Stimulated activated CD8-positive, alpha-beta memory T cell treated with anti-CD3 and anti-CD28 coated beads, Interleukin-15, amount 100 ng/mL, for 1 hour (primary cell): ENCODE measurements at regions not wholly inside any gene's neighbourhood (a gene's known extent, or its start where the extent isn't known, plus 50 kb on each side); places are given as distances from the start of the nearest gene placed in this dataset.
"Not testable (repeated sequence)": the region's sequence is repeated elsewhere in the genome, so short reads cannot be mapped to it uniquely, and the experiment has no call there.

Source experiments
- DNase-seq: peaks from one replicate; pipeline ENCODE4 v3.0.0-alpha.2; 2020; ENCODE audit warnings: low read depth

DNA sequence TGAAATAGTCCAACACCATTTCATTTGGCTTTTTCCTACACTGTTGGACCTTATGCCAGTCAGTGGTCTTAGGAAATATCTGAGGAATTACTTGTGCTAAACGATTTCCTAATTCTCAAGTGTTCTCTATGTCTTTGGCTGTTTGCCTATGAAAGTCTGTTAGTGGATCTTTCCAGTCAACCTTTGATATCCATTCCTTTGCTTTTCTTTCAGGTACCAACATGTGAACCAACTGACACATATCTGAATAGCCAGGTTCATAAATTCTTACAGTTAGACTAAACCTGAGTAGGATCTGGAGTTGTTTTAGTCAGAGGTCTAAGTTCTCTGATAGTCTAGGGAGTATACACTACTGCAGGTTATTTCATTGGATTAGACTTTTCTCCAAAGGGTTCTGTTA, 343.5 kb upstream of the LRRC3B start:
- no peak for DNase-seq

DNA sequence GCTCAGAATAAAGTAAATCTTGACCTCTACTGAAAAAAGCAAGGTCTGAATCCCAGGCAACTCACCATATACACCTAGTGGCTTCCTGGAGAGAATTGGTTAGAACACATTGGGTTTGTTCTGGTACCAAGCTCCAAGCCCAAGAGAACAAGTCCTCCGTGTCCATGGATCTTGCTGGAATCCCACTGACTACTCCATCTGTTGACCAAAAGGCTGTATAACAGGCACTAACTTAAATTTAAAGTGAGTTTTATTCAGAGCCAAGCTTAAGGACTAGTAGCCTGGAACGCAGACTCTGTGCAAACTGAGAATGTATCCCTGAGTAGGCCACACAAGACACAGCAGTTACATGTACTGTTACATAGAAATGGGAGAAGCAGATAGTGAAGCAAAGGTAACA, 342.1 kb upstream of the LRRC3B start:
- no peak for DNase-seq

DNA sequence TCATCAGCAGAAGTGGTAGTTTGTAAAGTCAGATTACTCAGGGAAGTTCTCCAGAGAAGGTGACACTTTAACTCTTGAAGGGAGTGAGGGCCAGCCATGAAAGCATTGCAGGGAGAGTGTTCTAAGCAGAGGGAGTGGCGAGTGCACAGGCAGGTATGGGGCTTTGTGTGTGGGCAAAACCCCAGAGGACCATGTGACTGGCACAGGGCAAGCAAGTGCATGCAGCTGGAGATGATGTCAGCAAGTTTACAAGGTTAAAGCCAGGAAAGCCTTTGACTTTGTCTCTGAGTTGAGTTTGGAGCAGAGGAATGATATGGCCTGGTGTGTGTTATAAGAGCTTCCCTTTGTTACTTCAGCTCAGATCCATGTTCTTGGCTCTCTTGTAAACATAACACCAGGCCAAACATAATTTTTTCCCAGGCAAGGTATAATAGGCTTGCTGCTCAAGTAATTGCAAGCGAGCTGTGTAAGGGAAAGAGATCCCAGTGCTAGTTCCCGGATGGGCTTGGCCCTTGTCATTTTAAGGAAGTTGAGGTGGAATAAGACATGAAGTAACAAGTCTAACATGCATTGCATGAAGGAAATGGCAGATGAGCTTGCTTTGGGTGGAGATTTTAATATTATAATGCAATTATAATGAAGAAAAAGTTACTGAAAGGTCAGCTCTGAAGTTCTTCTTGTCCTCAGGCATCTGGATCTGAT, 341.1 kb upstream of the LRRC3B start:
- no peak for DNase-seq

DNA sequence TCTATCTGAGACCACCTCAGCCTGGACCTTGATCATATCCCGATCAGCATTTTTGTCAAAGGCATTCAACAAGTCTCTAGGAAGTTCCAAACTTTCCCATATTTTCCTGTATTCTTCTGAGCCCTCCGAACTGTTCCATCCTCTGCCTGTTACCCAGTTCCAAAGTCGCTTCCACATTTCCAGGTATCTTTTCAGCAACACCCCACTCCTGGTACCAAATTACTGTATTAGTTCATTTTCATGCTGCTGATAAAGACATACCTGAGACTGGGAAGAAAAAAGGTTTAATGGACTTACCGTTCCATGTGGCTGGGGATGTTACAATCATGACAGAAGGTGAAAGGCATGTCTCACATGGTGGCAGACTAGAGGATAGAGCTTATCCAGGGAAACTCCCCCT, 338.1 kb upstream of the LRRC3B start:
- DNase-seq, result not testable (repeated sequence)

DNA sequence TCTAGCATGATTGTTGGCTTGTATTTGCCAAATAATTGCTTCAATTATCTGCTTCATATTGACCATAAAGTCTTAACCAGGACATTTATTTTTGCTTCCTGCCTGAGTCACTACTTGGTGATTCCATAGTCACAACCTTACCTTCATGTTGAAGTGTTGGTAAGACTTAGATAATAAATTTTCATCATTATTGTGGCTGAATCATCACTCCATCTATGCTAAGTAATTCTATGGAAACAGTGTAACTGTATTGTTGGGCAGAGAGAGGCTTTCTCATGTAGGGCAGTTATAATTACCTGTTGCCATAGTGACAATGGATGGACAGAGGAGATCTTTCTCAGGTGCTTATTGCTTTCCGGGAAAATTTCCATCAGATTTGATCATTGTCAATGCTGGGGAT, 330.7 kb upstream of the LRRC3B start:
- DNase-seq, result no peak

DNA sequence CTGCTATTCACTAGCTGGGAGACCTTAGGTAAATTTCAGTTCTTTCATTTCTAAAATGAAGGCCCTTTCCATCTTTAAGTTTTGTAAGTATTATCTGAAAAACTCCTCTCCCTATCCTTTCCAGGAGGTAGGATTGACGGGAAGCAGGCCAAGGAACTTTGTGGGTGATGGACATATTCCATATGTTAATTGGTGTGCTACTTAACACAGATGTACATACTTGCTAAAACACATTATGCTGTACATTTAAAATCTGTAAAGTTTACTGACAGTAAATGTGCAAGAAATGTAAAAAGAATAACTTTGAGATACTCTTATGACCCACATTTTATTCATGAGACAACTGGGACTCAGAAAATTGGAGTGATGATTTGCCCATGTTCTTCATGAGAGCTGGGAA, 329.8 kb upstream of the LRRC3B start:
- DNase-seq, result no peak

DNA sequence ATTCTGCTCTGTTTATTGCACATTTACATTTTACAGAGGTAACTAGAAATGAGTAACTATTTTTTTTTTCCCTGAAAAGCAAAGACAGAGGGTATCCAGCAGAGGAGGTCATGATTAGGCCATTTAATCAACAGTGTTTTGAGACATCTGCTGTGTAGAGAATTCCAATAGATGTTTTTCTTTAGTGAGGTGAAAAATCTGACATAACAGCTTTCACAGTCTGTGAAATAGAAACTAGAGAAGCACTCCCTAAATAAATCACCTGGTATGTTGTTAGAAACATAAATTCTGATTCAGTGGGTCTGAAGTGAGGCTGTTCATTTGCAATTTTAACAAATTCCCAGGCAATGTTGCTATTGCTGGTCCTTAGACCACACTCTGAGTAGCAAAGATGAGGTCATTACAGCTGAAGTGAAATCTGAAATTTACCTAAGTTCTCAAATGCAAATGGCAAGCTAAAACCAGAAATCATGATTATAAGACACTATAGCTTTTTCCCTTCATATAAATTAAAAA, 329.2 kb upstream of the LRRC3B start:
- DNase-seq, result no peak

DNA sequence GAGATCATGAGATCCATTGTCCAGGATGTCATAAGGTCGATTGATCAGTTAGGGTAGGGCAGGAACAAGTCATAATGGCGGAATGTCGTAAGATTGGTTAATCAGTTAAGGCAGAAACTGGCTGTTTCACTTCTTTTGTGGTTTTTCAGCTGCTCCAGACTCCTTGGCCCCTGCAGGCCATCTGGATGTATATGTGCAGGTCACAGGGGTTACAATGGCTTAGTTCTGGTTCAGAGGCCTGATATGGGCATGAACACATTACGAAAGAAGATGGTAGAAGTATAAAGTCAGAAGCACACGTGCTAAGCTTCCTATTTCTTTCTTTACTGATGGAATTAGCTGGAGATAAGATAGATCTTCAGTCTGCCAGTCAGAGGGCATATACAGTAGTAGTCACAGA, 315.4 kb upstream of the LRRC3B start:
- no peak for DNase-seq

DNA sequence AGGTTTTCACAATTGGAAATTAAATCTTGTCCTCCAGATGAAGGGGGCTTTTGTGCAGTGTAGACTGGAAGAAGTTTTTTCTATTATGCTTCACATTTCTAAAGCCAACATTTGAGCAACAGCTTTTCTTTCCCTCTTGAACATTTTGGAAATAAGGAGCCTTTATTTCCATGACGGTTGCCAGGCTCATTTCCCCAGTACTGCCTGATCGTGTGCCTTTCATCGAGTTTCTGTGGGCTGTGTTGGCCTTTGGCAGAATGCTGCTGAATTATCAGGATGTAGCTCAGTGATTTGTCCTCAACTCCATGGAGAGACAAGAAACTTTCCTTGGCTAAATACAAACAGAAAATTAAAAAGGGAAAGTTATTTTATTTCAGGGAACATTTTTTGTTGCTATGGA, 314.8 kb upstream of the LRRC3B start:
- DNase-seq, result no peak

DNA sequence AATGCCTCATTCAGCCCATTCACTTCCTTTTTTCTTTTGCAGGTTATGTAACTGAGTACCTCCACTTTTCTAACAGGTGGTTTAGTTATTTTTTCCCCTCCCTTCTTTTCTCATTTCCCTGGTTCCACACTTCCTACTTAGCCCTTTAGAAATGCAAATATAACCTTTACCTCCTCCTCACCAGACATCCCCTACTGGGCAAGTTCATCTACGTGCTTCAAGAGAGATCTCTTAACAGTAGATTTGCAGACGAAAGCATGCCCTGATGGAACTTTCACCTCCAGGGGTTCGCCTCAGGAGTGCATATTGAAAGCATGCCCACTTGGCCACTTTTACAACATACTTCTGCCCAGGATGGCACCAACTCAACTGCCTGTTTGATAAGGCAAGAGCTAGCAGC, 314.1 kb upstream of the LRRC3B start:
- DNase-seq, result no peak

DNA sequence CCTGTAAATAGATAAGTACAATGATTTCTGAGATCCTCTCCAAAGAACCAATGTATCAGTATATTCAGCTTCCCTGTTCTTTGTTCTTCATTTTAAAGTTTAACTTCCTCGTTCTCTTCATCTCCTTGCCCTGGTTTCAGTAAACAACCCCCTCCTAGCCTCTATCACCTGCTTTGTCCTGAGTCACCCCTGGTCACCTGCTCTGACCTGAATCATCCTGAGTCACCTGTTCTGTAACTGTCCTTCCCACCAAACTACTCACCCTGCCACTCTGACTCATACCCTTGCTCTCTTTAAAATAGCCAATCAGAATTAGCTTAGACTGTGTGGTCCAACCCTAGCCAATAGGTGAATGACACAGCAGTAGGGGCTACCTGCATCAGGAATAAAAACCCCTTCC, 313.0 kb upstream of the LRRC3B start:
- not testable (repeated sequence) for DNase-seq

DNA sequence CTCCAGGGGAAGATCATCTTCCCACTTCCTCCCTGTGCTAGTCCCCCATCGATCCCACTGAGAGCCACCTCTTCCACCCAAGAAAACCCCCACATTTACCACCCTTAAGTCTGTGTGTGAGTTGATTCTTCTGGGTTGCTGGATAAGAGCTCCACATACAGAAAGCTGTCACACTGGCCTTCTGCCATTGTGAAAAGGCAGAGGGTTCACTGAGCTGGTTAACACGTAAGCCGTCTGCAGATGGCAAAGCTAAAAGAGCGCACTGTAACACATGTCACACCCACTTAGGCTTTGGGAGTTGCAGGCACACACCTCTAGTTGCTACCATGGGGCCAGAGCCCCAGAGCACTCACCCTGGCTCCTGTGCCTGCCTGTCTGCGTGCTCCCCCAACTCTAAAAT, 309.8 kb upstream of the LRRC3B start:
- no peak for DNase-seq

DNA sequence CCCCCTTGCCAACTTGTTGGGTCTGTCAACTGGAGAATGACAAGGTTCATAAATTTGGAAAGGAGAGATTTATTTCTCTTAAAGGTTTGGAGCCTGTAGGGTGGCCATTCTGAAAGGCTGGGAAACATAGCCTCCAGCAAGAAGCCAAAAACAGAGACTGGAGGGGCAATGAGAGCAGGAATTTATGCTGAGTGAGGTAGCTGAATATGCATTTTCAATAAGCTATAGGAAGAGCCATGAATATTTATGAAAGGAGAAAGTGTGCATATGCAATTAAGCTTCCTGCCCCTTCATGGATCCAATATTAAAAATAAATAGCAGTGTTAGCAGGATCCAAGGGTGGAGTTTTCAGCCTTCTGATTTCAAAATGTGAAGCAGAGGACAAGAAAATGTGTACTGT, 306.1 kb upstream of the LRRC3B start:
- no peak for DNase-seq

DNA sequence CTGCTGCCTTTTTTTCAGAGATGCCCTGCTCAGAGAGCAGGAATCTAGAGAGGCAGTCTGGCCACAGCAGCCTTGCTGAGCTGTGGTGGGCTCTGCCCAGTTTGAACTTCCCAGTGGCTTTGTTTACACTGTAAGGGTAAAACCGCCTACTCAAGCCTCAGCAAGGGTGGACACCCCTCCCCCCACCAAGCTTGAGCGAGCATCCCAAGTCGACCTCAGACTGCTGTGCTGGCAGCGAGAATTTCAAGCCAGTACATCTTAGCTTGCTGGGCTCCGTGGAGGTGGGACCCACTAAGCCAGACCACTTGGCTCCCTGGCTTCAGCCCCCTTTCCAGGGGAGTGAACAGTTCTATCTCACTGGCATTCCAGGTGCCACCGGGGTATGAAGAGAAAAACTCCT, 298.8 kb upstream of the LRRC3B start:
- DNase-seq, result not testable (repeated sequence)

DNA sequence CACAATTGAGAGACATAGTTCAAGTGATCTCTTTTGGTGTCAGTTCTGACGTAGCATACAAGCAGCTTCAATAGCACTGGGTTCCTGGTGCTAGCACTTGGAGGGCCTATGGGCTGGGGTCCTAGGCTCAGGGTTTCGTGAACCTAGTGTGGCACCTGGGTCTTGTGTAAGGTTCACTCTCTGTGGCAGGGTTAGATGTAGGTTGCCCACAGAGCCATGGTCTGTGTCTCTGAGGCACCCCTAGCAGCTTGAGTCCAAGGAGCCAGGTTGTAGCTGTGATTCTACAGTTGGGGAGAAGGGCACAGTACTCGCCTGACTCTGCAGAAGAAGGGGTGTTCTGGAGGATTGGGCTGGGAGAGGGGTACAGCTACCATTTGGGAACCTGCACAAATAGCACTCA, 282.6 kb upstream of the LRRC3B start:
- no peak for DNase-seq

DNA sequence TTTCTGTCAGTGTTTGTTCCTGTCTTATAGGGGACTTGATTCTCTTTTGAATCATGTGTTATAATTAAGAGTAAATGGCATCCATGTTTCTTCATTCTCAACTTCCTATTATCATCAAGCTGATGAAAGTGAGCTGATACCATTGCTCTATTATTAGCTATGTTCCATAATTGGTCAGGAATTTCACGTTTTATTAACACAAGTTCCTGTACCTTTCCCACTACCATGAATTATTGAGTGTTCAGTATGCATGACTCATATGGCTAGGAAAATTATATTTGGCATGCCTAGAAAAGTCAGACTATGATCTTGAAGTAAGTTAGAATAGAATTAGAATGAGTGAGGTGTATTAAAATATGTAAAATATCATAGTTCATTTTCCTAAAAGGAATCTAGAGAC, 278.9 kb upstream of the LRRC3B start:
- no peak for DNase-seq

DNA sequence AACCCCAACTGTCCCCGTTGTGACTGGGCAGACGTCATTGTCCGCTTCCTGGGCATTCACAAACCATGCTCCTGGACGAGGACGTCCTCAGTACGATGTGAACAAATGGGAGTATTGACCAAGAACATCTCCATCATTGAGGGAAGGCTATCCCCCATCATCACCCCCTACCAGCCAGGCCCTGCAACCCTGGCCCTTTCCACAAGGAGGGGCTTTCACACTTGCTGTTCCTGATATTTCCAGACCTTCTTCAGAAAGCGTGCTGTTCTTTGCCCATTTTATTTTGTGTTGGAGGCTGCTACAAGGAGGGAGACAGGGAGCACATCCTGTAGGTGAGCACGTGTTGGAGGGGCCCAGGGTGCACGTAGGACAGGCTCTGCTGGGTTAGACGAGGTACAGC, 277.0 kb upstream of the LRRC3B start:
- no peak for DNase-seq

DNA sequence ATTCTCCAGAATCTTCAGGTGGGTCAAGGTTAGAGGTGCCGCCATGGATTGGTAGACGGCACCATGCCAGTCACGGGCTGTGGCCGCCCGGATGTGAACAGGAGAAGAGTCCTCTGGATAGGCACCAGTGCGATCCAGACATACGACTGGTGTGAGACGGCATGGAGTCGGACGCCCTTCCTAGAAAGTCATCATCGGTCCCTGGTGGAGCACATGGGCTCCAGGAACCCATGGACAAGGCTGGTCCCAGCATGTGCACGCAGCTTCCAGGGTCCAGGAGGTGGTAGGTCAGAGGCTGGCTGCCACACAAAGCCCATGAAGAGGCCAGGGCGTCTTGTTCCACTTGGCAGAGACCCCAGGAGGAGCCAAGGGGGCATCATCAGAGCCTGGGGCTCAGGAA, 276.1 kb upstream of the LRRC3B start:
- DNase-seq, result no peak

DNA sequence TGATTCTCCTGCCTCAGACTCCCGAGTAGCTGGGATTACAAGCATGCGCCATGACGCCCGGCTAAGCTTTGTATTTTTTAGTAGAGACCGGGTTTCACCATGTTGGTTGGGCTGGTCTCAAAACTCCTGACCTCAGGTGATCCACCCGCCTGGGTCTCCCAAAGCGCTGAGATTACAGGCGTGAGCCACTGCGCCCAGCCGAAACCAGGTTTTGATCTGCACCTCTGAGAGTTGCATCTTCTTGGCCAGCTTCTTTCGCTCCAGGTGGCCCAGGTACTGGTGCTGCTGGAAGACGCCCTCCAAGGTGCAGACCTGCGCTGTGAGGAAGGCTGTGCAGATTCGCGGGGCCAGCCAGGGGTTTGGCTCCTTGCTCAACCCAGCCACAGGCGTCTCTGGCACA, 275.4 kb upstream of the LRRC3B start:
- DNase-seq, result no peak

DNA sequence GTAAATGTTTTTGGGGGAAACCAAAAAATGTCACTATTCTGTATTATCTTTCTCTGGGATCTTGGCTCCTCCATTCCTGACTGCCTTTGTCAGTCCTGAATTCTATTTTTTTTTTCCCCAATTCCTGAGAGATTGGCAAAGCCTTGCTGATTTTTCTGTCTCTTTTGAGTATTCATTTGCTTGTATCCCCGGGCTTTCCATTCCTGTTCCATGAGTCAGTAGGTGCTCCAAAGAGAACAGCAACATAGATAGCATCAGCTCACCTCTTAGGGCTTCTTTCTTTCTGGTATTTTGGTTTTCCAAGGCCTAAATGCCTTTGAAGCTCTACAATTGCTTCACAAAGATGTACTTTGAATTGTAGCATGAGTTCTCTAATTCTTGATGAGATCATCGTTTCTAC, 271.7 kb upstream of the LRRC3B start:
- DNase-seq, result no peak

DNA sequence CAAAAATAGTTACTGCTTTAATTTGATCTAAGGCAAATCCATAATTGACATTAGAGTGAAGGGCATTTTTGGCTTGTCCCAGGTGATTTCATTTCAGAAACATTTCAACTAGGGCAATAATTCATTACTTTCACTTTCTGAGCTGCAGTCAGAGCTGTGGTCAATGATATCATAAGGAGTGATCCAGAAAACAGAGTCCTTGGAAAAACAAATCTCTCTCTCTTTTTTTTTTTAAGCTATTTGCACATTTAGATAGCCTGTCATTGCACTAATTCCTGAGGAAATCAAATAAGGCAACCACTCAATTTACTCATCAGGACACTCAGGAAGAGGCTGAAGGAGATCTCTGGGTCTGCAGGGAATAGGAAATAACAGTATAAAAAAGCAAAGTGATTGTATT, 269.5 kb upstream of the LRRC3B start:
- DNase-seq, result no peak

DNA sequence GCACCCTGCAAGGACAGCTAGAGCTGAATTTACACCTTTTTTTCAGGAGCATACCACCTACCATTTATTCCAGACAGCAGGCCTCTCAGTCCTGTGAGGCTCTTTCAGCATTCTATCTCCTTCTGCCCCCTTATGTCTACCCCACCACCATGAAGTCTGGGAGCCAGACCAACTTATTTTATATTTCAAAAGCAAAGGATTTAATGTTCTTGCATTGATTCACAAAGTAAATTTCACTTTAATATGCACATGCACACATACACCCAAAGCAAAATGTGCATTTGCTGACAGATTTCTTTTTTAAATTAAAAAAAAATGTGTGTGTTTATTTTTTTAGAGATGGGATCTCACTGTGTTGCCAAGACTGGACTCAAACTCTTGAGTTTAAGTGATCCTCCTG, 264.2 kb upstream of the LRRC3B start:
- no peak for DNase-seq

DNA sequence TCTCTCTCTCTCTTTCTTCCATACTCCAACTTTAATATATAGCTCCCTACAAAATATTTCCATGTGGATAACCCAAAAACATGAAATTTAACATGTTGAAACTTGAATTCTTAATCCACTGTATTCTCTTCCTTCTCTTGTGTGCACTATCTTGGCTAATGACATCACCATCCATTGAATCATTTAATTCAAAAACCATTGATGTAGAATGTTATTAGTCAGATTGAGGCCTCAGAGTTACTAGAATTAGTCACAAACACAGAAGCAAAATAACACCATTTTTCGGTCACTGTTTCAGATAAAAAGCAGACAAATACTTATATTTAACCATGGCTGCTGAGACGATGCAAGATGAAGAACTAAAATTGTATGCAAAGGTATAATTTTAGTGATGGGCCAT, 256.9 kb upstream of the LRRC3B start:
- DNase-seq, result no peak

DNA sequence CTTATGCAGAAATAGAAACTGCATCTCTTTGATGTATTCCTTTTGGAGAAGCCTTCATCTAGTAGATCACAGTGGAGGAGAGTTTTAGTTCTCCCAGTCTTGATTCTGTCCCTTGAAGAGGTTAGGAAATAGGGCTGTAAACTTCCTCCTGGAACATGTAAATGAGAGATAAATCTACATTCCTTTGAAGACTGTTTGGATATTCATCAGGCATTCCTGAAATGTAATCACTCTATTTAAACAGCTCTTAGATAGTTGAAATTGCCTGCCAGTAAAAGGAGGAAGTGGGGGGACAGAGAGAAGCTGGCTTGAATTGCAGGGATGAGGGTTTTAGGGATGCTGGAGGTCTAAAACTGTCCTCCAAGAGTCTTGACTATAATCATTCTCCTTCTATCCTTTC, 254.3 kb upstream of the LRRC3B start:
- DNase-seq, result no peak

DNA sequence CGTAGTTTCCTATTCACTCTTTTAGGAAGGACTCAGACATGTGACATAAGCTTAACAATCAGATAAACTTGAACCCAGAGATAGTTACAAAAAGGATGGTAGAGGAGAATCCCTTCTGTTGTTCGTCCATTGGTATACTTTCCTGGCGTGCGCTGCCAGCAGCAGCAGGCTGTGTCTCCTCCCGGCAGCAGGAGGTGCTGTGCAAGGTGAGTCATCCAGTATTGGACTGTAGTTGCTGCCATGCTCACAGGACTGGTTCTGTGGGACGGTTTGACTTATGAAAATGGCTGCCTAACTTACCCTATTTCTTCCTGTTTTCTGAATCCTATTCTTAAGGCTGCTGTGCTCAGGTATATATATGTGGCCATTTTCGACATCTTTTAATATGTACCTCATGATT, 253.4 kb upstream of the LRRC3B start:
- no peak for DNase-seq
